Erythroblast (primary cell): ENCODE measurements at regions not wholly inside any gene's neighbourhood (a gene's known extent, or its start where the extent isn't known, plus 50 kb on each side); places are given as distances from the start of the nearest gene placed in this dataset.

Source experiments
- GATA1 ChIP-seq: IDR thresholded peaks from 2 replicates; pipeline ENCODE4 v1.6.1; 2011; ENCODE audit warnings: low read depth, mild to moderate bottlenecking, control low read depth, low read length, moderate library complexity
- POLR2A ChIP-seq: IDR thresholded peaks from 2 replicates; pipeline ENCODE4 v1.6.1; 2011; ENCODE audit warnings: mild to moderate bottlenecking, low read length

DNA sequence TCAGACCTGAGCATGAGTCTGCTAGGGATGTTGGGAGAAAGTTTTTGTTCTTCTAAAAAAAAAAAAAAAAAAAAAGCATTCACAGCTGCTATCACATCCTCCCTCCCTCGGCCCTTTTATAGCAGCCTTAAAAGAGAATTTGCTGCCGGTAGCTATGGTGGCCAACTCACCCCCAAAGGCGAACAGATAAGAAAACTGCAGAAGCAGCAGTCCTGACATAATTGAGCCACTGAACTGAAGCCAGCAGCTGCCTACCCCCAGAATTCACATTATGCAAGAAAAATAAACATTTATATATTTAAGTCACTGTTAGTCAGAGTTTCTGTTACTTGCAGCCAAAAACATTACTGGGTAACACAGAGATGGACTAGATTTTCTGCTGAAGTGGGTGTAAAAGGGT lies 124.3 kb upstream of the SMARCA2 start:
- no peak for TF ChIP-seq POLR2A
- TF ChIP-seq GATA1, result no peak
